H9 (cell line): ENCODE measurements at regions not wholly inside any gene's neighbourhood (a gene's known extent, or its start where the extent isn't known, plus 50 kb on each side); places are given as distances from the start of the nearest gene placed in this dataset.

ENCODE experiments used
- DNase-seq: peaks from one replicate; pipeline ENCODE4 v3.0.0-alpha.2; 2017
- H2AFZ ChIP-seq: one replicate; pipeline ENCODE4 v1.6.1; 2013; ENCODE audit warnings: mild to moderate bottlenecking, low read length, control low read depth, moderate library complexity
- H2AK5ac ChIP-seq: 2 replicates; pipeline ENCODE4 v1.6.1; 2013; ENCODE audit warnings: low read length, control low read depth, mixed read lengths; ENCODE audit not compliant: insufficient read length
- H2BK120ac ChIP-seq: one replicate; pipeline ENCODE4 v1.6.1; 2013; ENCODE audit warnings: low read depth, mild to moderate bottlenecking, low read length, control low read depth, inconsistent platforms; ENCODE audit not compliant: poor library complexity, severe bottlenecking
- H2BK12ac ChIP-seq: 2 replicates; pipeline ENCODE4 v1.6.1; 2013; ENCODE audit warnings: low read length, control low read depth, mixed read lengths, low read depth; ENCODE audit not compliant: insufficient read length
- H2BK15ac ChIP-seq: 2 replicates; pipeline ENCODE4 v1.6.1; 2013; ENCODE audit warnings: low read depth, low read length, control low read depth
- H2BK20ac ChIP-seq: one replicate; pipeline ENCODE4 v1.6.1; 2013; ENCODE audit warnings: low read depth, mild to moderate bottlenecking, low read length, control low read depth, inconsistent platforms; ENCODE audit not compliant: poor library complexity, severe bottlenecking
- H2BK5ac ChIP-seq: 2 replicates; pipeline ENCODE4 v1.6.1; 2013; ENCODE audit warnings: low read length, control low read depth, mixed read lengths; ENCODE audit not compliant: insufficient read length
- H3K14ac ChIP-seq: 2 replicates; pipeline ENCODE4 v1.6.1; 2013; ENCODE audit warnings: low read length, control low read depth; ENCODE audit not compliant: insufficient read depth
- H3K18ac ChIP-seq: 2 replicates; pipeline ENCODE4 v1.6.1; 2013; ENCODE audit warnings: low read depth, mild to moderate bottlenecking, mixed read lengths, low read length, control low read depth; ENCODE audit not compliant: insufficient read length
- H3K23ac ChIP-seq: 2 replicates; pipeline ENCODE4 v1.6.1; 2013; ENCODE audit warnings: low read length, control low read depth, mixed read lengths, low read depth; ENCODE audit not compliant: insufficient read length
- H3K23me2 ChIP-seq: 2 replicates; pipeline ENCODE4 v1.6.1; 2013; ENCODE audit warnings: low read depth, mild to moderate bottlenecking, mixed read lengths, low read length, control low read depth; ENCODE audit not compliant: insufficient read length, poor library complexity, severe bottlenecking
- H3K27ac ChIP-seq: 2 replicates; pipeline ENCODE4 v1.5.1; 2013; ENCODE audit warnings: low read length, control low read depth, mixed read lengths, low read depth; ENCODE audit not compliant: insufficient read length
- H3K27me3 ChIP-seq: 2 replicates; pipeline ENCODE4 v1.6.1; 2013; ENCODE audit warnings: low read length, control low read depth, inconsistent platforms; ENCODE audit not compliant: insufficient read depth
- H3K4ac ChIP-seq: 2 replicates; pipeline ENCODE4 v1.6.1; 2013; ENCODE audit warnings: low read depth, mild to moderate bottlenecking, control low read depth, inconsistent platforms, low read length, moderate library complexity
- H3K4me1 ChIP-seq: 2 replicates; pipeline ENCODE4 v1.6.1; 2013; ENCODE audit warnings: low read length, control low read depth, inconsistent platforms; ENCODE audit not compliant: insufficient read depth
- H3K4me2 ChIP-seq: 2 replicates; pipeline ENCODE4 v1.6.1; 2013; ENCODE audit warnings: low read length, control low read depth, mixed read lengths; ENCODE audit not compliant: insufficient read length, insufficient read depth
- H3K56ac ChIP-seq: 2 replicates; pipeline ENCODE4 v1.6.1; 2013; ENCODE audit warnings: low read depth, mild to moderate bottlenecking, mixed read lengths, low read length, control low read depth; ENCODE audit not compliant: insufficient read length
- H3K79me1 ChIP-seq: 2 replicates; pipeline ENCODE4 v1.6.1; 2013; ENCODE audit warnings: low read depth, mild to moderate bottlenecking, moderate library complexity, low read length, control low read depth, inconsistent platforms; ENCODE audit not compliant: insufficient read depth, poor library complexity, severe bottlenecking
- H3K79me2 ChIP-seq: 2 replicates; pipeline ENCODE4 v1.6.1; 2013; ENCODE audit warnings: low read length, control low read depth, inconsistent platforms; ENCODE audit not compliant: insufficient read depth
- H3K9ac ChIP-seq: 2 replicates; pipeline ENCODE4 v1.6.1; 2013; ENCODE audit warnings: low read length, control low read depth, mixed read lengths; ENCODE audit not compliant: insufficient read length; ENCODE audit errors: extremely low read depth
- H3K9me3 ChIP-seq: one replicate; pipeline ENCODE4 v1.6.1; 2013; ENCODE audit warnings: low read depth, low read length, inconsistent platforms; ENCODE audit not compliant: control insufficient read depth
- H3T11ph ChIP-seq: one replicate; pipeline ENCODE4 v1.6.1; 2013; ENCODE audit warnings: mild to moderate bottlenecking, low read length, control low read depth, inconsistent platforms
- H4K20me1 ChIP-seq: one replicate; pipeline ENCODE4 v1.6.1; 2013; ENCODE audit not compliant: control insufficient read depth, insufficient read length, insufficient read depth
- H4K5ac ChIP-seq: 2 replicates; pipeline ENCODE4 v1.6.1; 2013; ENCODE audit warnings: low read depth, mild to moderate bottlenecking, mixed read lengths, low read length, control low read depth; ENCODE audit not compliant: insufficient read length
- H4K8ac ChIP-seq: replicated peaks from 2 replicates; pipeline ENCODE4 v1.6.1; 2013; ENCODE audit warnings: low read length, control low read depth, mixed read lengths, low read depth; ENCODE audit not compliant: insufficient read length
- H4K91ac ChIP-seq: 2 replicates; pipeline ENCODE4 v1.6.1; 2013; ENCODE audit warnings: low read depth, mild to moderate bottlenecking, moderate library complexity, mixed read lengths, low read length, control low read depth; ENCODE audit not compliant: insufficient read length
- H3K27ac Mint-ChIP-seq, 3 experiments: 2 replicates in 2 of 3; 3 replicates in 1 of 3; pipeline ENCODE4 v1.8.0; 2020 to 2021; ENCODE audit warnings: mixed read lengths in 3 of 3, mild to moderate bottlenecking in 1 of 3, moderate library complexity in 1 of 3
- H3K27me3 Mint-ChIP-seq: 2 replicates; pipeline ENCODE4 v1.8.0; 2021; ENCODE audit warnings: low read depth, mild to moderate bottlenecking, moderate library complexity, mixed read lengths
- H3K36me3 Mint-ChIP-seq, 3 experiments: 2 replicates in 2 of 3; 3 replicates in 1 of 3; pipeline ENCODE4 v1.8.0; 2020 to 2021; ENCODE audit warnings: low read depth in 3 of 3, mixed read lengths in 3 of 3; ENCODE audit not compliant: insufficient read depth in 1 of 3
- H3K4me1 Mint-ChIP-seq, 2 experiments: 2 replicates each; pipeline ENCODE4 v1.8.0; 2020; ENCODE audit warnings: mixed read lengths in 2 of 2
- H3K4me3 Mint-ChIP-seq, 2 experiments: 2 replicates in 1 of 2; 3 replicates in 1 of 2; pipeline ENCODE4 v1.8.0; 2020 to 2021; ENCODE audit warnings: mild to moderate bottlenecking in 2 of 2, mixed read lengths in 2 of 2, moderate library complexity in 1 of 2
- H3K9me3 Mint-ChIP-seq, 2 experiments: 2 replicates in 1 of 2; 3 replicates in 1 of 2; pipeline ENCODE4 v1.8.0; 2020; ENCODE audit warnings: mild to moderate bottlenecking in 2 of 2, mixed read lengths in 2 of 2, moderate library complexity in 1 of 2
- WGBS: extraction: QIAGEN DNeasy Blood & Tissue Kit; methylation state at CpG from one replicate; pipeline ENCODE4 v1.1.7; 2013; ENCODE audit warnings: missing lambda C conversion rate, low lambda C conversion rate, mixed read lengths; ENCODE audit not compliant: insufficient read length; ENCODE audit errors: extremely low coverage; 5-methylcytosine and 5-hydroxymethylcytosine counted together
- TF ChIP-seq, protein P1 (sequence below): fragments of 200-600 bp; sonication (generic); conservative IDR thresholded peaks from 3 replicates; pipeline ENCODE4 v1.8.0; 2021; ENCODE audit warnings: antibody characterized with exemption, mild to moderate bottlenecking

- Histone ChIP-seq H3K4ac (no peak overlapping the region), H3K18ac (no peak overlapping the region), H2BK12ac (no peak overlapping the region), H2BK20ac (no peak overlapping the region), H3T11ph (no peak overlapping the region), H3K14ac (no peak overlapping the region), H2AK5ac (no peak overlapping the region), H2BK15ac (no peak overlapping the region), H2AFZ (no peak overlapping the region), H4K20me1 (no peaks in the 10 kb centered on the region), H3K27ac (no peak overlapping the region), H3K79me1 (no peaks in the 10 kb centered on the region), H3K9ac (no peak overlapping the region), H3K4me1 (no peaks in the 10 kb centered on the region), H2BK120ac (no peak overlapping the region), H4K5ac (no peak overlapping the region), H3K79me2 (no peaks in the 10 kb centered on the region), H3K56ac (no peak overlapping the region), H2BK5ac (no peak overlapping the region), H4K8ac (no peak overlapping the region), H4K91ac (no peak overlapping the region), H3K23ac (no peak overlapping the region), H3K27me3 (no peaks in the 10 kb centered on the region), H3K4me2 (no peak overlapping the region), H3K9me3 (no peaks in the 10 kb centered on the region), H3K23me2 (no peaks in the 10 kb centered on the region)
- TF ChIP-seq, protein P1, sequence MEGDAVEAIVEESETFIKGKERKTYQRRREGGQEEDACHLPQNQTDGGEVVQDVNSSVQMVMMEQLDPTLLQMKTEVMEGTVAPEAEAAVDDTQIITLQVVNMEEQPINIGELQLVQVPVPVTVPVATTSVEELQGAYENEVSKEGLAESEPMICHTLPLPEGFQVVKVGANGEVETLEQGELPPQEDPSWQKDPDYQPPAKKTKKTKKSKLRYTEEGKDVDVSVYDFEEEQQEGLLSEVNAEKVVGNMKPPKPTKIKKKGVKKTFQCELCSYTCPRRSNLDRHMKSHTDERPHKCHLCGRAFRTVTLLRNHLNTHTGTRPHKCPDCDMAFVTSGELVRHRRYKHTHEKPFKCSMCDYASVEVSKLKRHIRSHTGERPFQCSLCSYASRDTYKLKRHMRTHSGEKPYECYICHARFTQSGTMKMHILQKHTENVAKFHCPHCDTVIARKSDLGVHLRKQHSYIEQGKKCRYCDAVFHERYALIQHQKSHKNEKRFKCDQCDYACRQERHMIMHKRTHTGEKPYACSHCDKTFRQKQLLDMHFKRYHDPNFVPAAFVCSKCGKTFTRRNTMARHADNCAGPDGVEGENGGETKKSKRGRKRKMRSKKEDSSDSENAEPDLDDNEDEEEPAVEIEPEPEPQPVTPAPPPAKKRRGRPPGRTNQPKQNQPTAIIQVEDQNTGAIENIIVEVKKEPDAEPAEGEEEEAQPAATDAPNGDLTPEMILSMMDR: no peak
- no peak for DNase-seq
- H3K9me3 Mint-ChIP-seq: no peaks in the 10 kb centered on the region
- no peak overlapping the region for H3K27ac Mint-ChIP-seq
- WGBS: no CpG with 5 or more reads among the region's 1 CpG
- H3K36me3 Mint-ChIP-seq: no peaks in the 10 kb centered on the region
- peaks cover 5 to 6% of the 10 kb centered on the region in 2 experiments for H3K4me1 Mint-ChIP-seq
- H3K27me3 Mint-ChIP-seq: no peaks in the 10 kb centered on the region
- H3K4me3 Mint-ChIP-seq: no peak overlapping the region
Observed at GRCh38 chr6:113635222-113635986, 221.7 kb upstream of the MARCKS start.
